NCI-H146 treated with DMSO at 0.1 percent for 48 hours (cell line): ENCODE measurements at regions not wholly inside any gene's neighbourhood (a gene's known extent, or its start where the extent isn't known, plus 50 kb on each side); places are given as distances from the start of the nearest gene placed in this dataset.

ENCODE experiments used
- DNase-seq: peaks from one replicate; lab custom pipeline; 2025; ENCODE audit not compliant: unreplicated experiment; lab: John Stamatoyannopoulos, UW

GRCh38 chr20:40181676-40182075 is 507.4 kb downstream of the MAFB start:
- no peak for DNase-seq

GRCh38 chr20:40176098-40176841 is 512.8 kb downstream of the MAFB start:
- no peak for DNase-seq

GRCh38 chr20:40175296-40175695 is 513.7 kb downstream of the MAFB start:
- DNase-seq: no peak

- DNase-seq: no peak
These were observed 515.2 kb downstream of the MAFB start for GRCh38 chr20:40173872-40174271.

GRCh38 chr20:40168981-40169620 is 519.9 kb downstream of the MAFB start:
- DNase-seq: no peak

- no peak for DNase-seq
These were observed 527.6 kb downstream of the MAFB start for GRCh38 chr20:40161391-40161790.

GRCh38 chr20:40160097-40160550 is 528.9 kb downstream of the MAFB start:
- peak; percentile 39 for DNase-seq

GRCh38 chr20:40159276-40159675 is 529.8 kb downstream of the MAFB start:
- DNase-seq: no peak

GRCh38 chr20:40156600-40157317 is 532.3 kb downstream of the MAFB start:
- no peak for DNase-seq

- DNase-seq: no peak
These were observed 534.5 kb downstream of the MAFB start for GRCh38 chr20:40154514-40154913.

GRCh38 chr20:40148886-40149285 is 540.1 kb downstream of the MAFB start:
- no peak for DNase-seq

- no peak for DNase-seq
These were observed 543.0 kb downstream of the MAFB start for GRCh38 chr20:40146071-40146470.

GRCh38 chr20:40144581-40144980 is 544.5 kb downstream of the MAFB start:
- no peak for DNase-seq

- no peak for DNase-seq
These were observed 554.9 kb downstream of the MAFB start for GRCh38 chr20:40134176-40134575.

- no peak for DNase-seq
These were observed 568.2 kb downstream of the MAFB start for GRCh38 chr20:40120827-40121226.

- DNase-seq: no peak
These were observed 577.8 kb downstream of the MAFB start for GRCh38 chr20:40111282-40111681.

GRCh38 chr20:40110311-40110831 is 578.7 kb downstream of the MAFB start:
- no peak for DNase-seq

GRCh38 chr20:40109136-40109535 is 579.9 kb downstream of the MAFB start:
- no peak for DNase-seq

- DNase-seq: no peak
These were observed 580.7 kb downstream of the MAFB start for GRCh38 chr20:40108321-40108720.

- no peak for DNase-seq
These were observed 584.1 kb downstream of the MAFB start for GRCh38 chr20:40104959-40105358.

GRCh38 chr20:40103420-40103819 is 585.6 kb downstream of the MAFB start:
- no peak for DNase-seq

- no peak for DNase-seq
These were observed 587.5 kb downstream of the MAFB start for GRCh38 chr20:40101560-40101959.
